Spleen (tissue), 7 donors: ENCODE measurements at regions not wholly inside any gene's neighbourhood (a gene's known extent, or its start where the extent isn't known, plus 50 kb on each side); places are given as distances from the start of the nearest gene placed in this dataset.

Experiments used
- CTCF ChIP-seq, 11 experiments: fragments of 200-600 bp in 7 of 11; fragments of 450-650 bp in 4 of 11; sonication (generic) in 4 of 11; IDR thresholded peaks in 8 of 11; conservative IDR thresholded peaks in 3 of 11; 1 replicate in 7 of 11; 2 replicates in 4 of 11; pipeline versions ENCODE4 v1.4.0 to v1.8.0; 2016 to 2021; ENCODE audit warnings: antibody characterized with exemption in 11 of 11, inconsistent platforms in 4 of 11, mild to moderate bottlenecking in 1 of 11
- POLR2A ChIP-seq, 3 donors: fragments of 450-650 bp; IDR thresholded peaks; one replicate each; pipeline ENCODE4 v1.5.1; 2017; ENCODE audit warnings: antibody characterized with exemption in 3 of 3, mild to moderate bottlenecking in 1 of 3
- donor health status: DM: no; HTN: no; CAD: no; lungs with moderate emphysema.
- donor health status: DM: no; HTN: no; CAD: no.
- donor health status: DM: no; HTN: no; CAD: no.

DNA sequence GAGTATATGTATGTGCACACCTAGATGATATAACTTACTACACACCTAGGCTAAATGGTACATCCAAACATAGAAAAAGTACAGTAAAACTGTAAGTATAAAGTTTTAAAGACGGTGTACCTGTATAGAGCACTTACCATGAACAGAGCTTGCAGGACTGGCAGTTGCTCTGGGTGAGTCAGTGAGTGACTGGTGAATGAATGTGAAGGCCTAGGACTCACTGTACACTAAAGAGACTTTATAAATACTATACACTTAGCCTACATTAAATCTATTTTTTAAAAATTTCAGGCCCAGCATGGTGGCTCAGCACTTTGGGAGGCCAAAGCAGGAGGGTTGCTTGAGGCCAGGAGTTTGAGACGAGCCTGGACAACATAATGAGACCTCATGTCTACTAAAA lies 195.3 kb downstream of the FZD1 start:
- no peak for TF ChIP-seq CTCF (IDR thresholded peaks at IDR 0.05 in 8 of 11, conservative IDR thresholded peaks at IDR 0.05 in 3 of 11)
- no peak for TF ChIP-seq POLR2A (IDR thresholded peaks at IDR 0.05)
